Middle frontal gyrus (tissue), 1 donor: ENCODE measurements at regions not wholly inside any gene's neighbourhood (a gene's known extent, or its start where the extent isn't known, plus 50 kb on each side); places are given as distances from the start of the nearest gene placed in this dataset.

Experiments
- DNase-seq: peaks from one replicate; pipeline ENCODE4 v3.0.0-alpha.2; 2015; ENCODE audit warnings: low spot score; ENCODE audit errors: extremely low spot score

DNA sequence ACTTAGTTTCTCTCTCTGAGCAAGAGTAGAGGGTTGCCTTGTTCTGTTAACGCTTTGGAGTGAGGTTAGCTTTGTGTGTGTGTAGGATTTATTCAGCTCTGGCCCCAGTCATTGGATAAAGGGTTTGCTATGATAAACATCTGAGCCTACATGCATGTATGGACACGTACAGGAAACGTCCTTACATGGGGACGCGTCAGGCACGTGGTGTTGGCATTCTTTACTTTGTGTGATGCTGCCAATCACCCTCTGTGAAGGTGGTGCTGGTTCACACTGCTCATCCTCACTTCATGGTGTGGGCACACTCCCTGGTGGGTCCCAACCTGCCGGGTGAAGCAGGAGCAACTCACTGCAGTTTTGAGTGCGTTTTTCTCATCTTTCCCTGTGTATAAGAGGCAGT is 53.4 kb upstream of the CD93 start:
- DNase-seq, result no peak

DNA sequence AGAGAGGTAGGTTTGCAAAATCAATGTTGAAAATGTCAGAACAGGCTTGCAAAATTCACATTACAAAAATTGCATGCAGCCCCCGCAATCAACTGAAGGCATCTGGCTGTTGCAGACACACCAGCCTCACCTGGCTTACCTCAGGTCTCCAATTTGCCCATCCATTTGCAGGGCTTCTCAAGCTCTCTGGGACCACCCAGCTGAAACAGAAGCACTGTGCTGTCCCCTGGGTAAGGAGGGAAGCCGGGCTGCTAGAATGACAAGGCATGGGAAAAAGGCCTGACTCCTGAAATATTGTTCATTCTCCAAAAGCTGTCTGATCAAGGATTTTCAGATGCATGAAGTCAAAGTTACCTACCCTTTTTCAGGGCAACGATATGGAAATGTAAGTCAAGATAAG is 52.6 kb upstream of the CD93 start:
- DNase-seq, result no peak

DNA sequence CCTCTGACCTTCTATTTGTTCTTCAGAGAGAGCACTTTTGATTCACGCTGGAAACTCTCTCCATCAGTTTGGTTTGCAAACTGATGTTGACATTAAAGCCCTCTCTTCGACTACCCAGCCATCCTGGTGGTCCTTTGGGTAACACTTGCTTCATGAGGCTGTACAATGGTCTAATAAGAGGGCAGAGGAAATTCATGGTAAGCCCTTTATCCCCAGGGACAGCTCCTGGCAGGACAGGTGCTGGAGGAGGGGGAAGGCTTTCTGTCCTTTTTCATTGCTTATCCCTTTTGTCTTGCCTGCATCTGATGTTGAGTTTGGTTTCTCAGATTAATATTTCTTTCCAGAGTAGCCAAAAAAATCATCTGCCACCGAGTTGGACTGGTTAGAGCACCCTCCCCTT is 52.1 kb upstream of the CD93 start:
- no peak for DNase-seq

DNA sequence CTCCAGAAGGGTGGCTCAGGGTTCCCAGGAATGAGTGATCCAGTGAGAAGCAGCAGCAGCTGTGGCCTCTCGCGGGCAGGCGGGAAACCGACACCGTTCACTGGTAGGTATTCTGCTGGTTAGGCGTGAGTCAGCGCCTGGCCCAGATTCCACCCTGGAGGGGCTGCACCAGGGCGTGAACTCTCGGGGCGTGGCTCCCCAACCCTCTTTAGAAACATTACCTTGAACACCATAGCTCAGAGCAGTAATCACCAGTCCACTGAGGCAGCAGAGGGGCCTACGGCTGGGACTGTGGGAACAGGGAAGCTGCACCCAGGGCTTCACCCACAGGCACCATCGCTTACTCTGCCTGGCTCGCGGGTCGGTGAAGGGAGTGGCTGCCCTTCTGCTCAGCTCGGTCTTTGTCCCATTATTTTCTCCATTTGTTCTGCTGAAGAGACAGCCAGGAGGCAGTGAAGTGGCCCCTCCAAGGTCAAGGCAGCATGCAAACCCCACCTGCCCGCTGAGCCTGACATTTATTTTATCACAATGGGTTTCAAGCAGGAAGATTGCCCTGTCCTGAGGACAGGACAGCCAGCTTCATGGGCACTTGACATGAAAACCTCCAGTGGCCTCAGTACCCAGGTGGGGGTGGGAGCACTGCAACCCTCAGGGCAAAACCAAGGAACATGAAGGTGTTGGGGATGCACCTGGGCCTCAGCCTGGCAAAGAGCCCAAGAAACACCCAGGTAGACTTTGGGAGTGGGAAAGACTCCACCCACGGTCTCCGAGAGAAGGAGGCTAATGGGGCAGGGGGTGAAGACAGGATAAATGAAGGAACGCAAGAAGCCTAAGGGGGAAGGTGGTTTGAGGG is 51.0 kb upstream of the CD93 start:
- no peak for DNase-seq

DNA sequence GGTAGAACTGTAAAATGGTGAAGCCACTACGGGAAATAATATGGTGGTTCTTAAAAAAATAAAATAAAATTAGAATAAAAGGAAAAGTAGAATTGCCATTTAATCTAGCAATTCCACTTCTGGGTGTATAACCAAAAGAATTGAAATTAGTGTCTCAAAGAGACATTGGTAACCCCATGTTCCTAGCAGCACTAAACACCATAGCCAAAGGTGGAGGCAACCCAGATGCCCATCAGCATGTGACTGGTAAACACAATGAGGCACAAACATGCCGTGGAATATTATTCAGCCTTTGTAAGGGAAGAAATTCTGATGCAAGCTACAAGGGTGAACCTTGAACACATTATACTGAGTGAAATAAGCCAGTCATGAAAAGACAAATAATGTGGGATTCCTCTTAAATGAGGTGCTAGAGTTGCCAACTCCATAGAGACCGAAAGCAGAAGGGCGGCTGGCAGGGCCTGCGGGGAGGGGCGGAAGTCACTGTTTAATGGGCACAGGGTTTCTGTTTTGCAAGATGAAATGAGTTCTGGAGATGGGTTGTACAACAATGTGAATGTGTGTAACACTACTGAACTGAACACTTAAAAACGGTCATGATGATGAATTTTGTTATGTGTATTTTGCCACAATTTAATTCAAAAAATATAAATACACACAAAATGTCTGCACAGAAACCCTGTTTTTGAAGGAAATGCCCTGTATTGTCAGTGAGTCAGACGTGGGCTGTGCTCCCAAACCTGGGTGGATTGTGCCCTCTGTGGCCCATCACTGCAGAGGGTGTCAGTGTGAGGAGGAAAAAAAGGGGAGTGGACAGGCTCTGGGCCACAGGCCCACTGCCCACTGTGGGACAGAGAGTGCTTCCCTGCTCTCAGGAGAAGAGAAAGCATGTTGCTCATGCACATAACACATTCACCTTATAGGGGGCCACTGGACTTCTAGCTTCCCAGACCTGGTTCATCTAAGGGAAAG is 49.6 kb upstream of the CD93 start:
- no peak for DNase-seq
